VCaP (cell line): ENCODE measurements at regions not wholly inside any gene's neighbourhood (a gene's known extent, or its start where the extent isn't known, plus 50 kb on each side); places are given as distances from the start of the nearest gene placed in this dataset.

Experiments used
- H3K27ac ChIP-seq: fragments of 450-650 bp; 2 replicates; pipeline ENCODE4 v1.5.1; 2017
- CTCF ChIP-seq: fragments of 450-650 bp; conservative IDR thresholded peaks from 2 replicates; pipeline ENCODE4 v1.5.1; 2017; ENCODE audit warnings: mild to moderate bottlenecking, moderate library complexity

- TF ChIP-seq CTCF = no peak
- H3K27ac ChIP-seq = no peak overlapping the region
Measured at GRCh38 chr4:29309050-29309449, 1411.1 kb upstream of the PCDH7 start.

- no peak for TF ChIP-seq CTCF
- no peak overlapping the region for H3K27ac ChIP-seq
Measured at GRCh38 chr4:29310252-29310651, 1409.9 kb upstream of the PCDH7 start.

- H3K27ac ChIP-seq = no peak overlapping the region
- no peak for TF ChIP-seq CTCF
Measured at GRCh38 chr4:29311247-29311646, 1408.9 kb upstream of the PCDH7 start.

- no peak for TF ChIP-seq CTCF
- no peak overlapping the region for H3K27ac ChIP-seq
Measured at GRCh38 chr4:29319663-29320340, 1400.4 kb upstream of the PCDH7 start.

GRCh38 chr4:29320947-29321620, 1399.1 kb upstream of the PCDH7 start:
- H3K27ac ChIP-seq = no peak overlapping the region
- no peak for TF ChIP-seq CTCF

GRCh38 chr4:29326004-29326403, 1394.2 kb upstream of the PCDH7 start:
- no peak overlapping the region for H3K27ac ChIP-seq
- no peak for TF ChIP-seq CTCF

GRCh38 chr4:29326816-29327215, 1393.4 kb upstream of the PCDH7 start:
- no peak overlapping the region for H3K27ac ChIP-seq
- TF ChIP-seq CTCF = no peak
